H9 (cell line): ENCODE measurements at regions not wholly inside any gene's neighbourhood (a gene's known extent, or its start where the extent isn't known, plus 50 kb on each side); places are given as distances from the start of the nearest gene placed in this dataset.

Experiments
- DNase-seq: peaks from one replicate; pipeline ENCODE4 v3.0.0-alpha.2; 2017
- H2AFZ ChIP-seq: one replicate; pipeline ENCODE4 v1.6.1; 2013; ENCODE audit warnings: mild to moderate bottlenecking, low read length, control low read depth, moderate library complexity
- H2AK5ac ChIP-seq: 2 replicates; pipeline ENCODE4 v1.6.1; 2013; ENCODE audit warnings: low read length, control low read depth, mixed read lengths; ENCODE audit not compliant: insufficient read length
- H2BK120ac ChIP-seq: one replicate; pipeline ENCODE4 v1.6.1; 2013; ENCODE audit warnings: low read depth, mild to moderate bottlenecking, low read length, control low read depth, inconsistent platforms; ENCODE audit not compliant: poor library complexity, severe bottlenecking
- H2BK12ac ChIP-seq: 2 replicates; pipeline ENCODE4 v1.6.1; 2013; ENCODE audit warnings: low read length, control low read depth, mixed read lengths, low read depth; ENCODE audit not compliant: insufficient read length
- H2BK15ac ChIP-seq: 2 replicates; pipeline ENCODE4 v1.6.1; 2013; ENCODE audit warnings: low read depth, low read length, control low read depth
- H2BK20ac ChIP-seq: one replicate; pipeline ENCODE4 v1.6.1; 2013; ENCODE audit warnings: low read depth, mild to moderate bottlenecking, low read length, control low read depth, inconsistent platforms; ENCODE audit not compliant: poor library complexity, severe bottlenecking
- H2BK5ac ChIP-seq: 2 replicates; pipeline ENCODE4 v1.6.1; 2013; ENCODE audit warnings: low read length, control low read depth, mixed read lengths; ENCODE audit not compliant: insufficient read length
- H3K14ac ChIP-seq: 2 replicates; pipeline ENCODE4 v1.6.1; 2013; ENCODE audit warnings: low read length, control low read depth; ENCODE audit not compliant: insufficient read depth
- H3K18ac ChIP-seq: 2 replicates; pipeline ENCODE4 v1.6.1; 2013; ENCODE audit warnings: low read depth, mild to moderate bottlenecking, mixed read lengths, low read length, control low read depth; ENCODE audit not compliant: insufficient read length
- H3K23ac ChIP-seq: 2 replicates; pipeline ENCODE4 v1.6.1; 2013; ENCODE audit warnings: low read length, control low read depth, mixed read lengths, low read depth; ENCODE audit not compliant: insufficient read length
- H3K23me2 ChIP-seq: 2 replicates; pipeline ENCODE4 v1.6.1; 2013; ENCODE audit warnings: low read depth, mild to moderate bottlenecking, mixed read lengths, low read length, control low read depth; ENCODE audit not compliant: insufficient read length, poor library complexity, severe bottlenecking
- H3K27ac ChIP-seq: 2 replicates; pipeline ENCODE4 v1.5.1; 2013; ENCODE audit warnings: low read length, control low read depth, mixed read lengths, low read depth; ENCODE audit not compliant: insufficient read length
- H3K27me3 ChIP-seq: 2 replicates; pipeline ENCODE4 v1.6.1; 2013; ENCODE audit warnings: low read length, control low read depth, inconsistent platforms; ENCODE audit not compliant: insufficient read depth
- H3K4ac ChIP-seq: 2 replicates; pipeline ENCODE4 v1.6.1; 2013; ENCODE audit warnings: low read depth, mild to moderate bottlenecking, control low read depth, inconsistent platforms, low read length, moderate library complexity
- H3K4me1 ChIP-seq: 2 replicates; pipeline ENCODE4 v1.6.1; 2013; ENCODE audit warnings: low read length, control low read depth, inconsistent platforms; ENCODE audit not compliant: insufficient read depth
- H3K4me2 ChIP-seq: 2 replicates; pipeline ENCODE4 v1.6.1; 2013; ENCODE audit warnings: low read length, control low read depth, mixed read lengths; ENCODE audit not compliant: insufficient read length, insufficient read depth
- H3K56ac ChIP-seq: 2 replicates; pipeline ENCODE4 v1.6.1; 2013; ENCODE audit warnings: low read depth, mild to moderate bottlenecking, mixed read lengths, low read length, control low read depth; ENCODE audit not compliant: insufficient read length
- H3K79me1 ChIP-seq: 2 replicates; pipeline ENCODE4 v1.6.1; 2013; ENCODE audit warnings: low read depth, mild to moderate bottlenecking, moderate library complexity, low read length, control low read depth, inconsistent platforms; ENCODE audit not compliant: insufficient read depth, poor library complexity, severe bottlenecking
- H3K79me2 ChIP-seq: 2 replicates; pipeline ENCODE4 v1.6.1; 2013; ENCODE audit warnings: low read length, control low read depth, inconsistent platforms; ENCODE audit not compliant: insufficient read depth
- H3K9ac ChIP-seq: 2 replicates; pipeline ENCODE4 v1.6.1; 2013; ENCODE audit warnings: low read length, control low read depth, mixed read lengths; ENCODE audit not compliant: insufficient read length; ENCODE audit errors: extremely low read depth
- H3K9me3 ChIP-seq: one replicate; pipeline ENCODE4 v1.6.1; 2013; ENCODE audit warnings: low read depth, low read length, inconsistent platforms; ENCODE audit not compliant: control insufficient read depth
- H3T11ph ChIP-seq: one replicate; pipeline ENCODE4 v1.6.1; 2013; ENCODE audit warnings: mild to moderate bottlenecking, low read length, control low read depth, inconsistent platforms
- H4K20me1 ChIP-seq: one replicate; pipeline ENCODE4 v1.6.1; 2013; ENCODE audit not compliant: control insufficient read depth, insufficient read length, insufficient read depth
- H4K5ac ChIP-seq: 2 replicates; pipeline ENCODE4 v1.6.1; 2013; ENCODE audit warnings: low read depth, mild to moderate bottlenecking, mixed read lengths, low read length, control low read depth; ENCODE audit not compliant: insufficient read length
- H4K8ac ChIP-seq: replicated peaks from 2 replicates; pipeline ENCODE4 v1.6.1; 2013; ENCODE audit warnings: low read length, control low read depth, mixed read lengths, low read depth; ENCODE audit not compliant: insufficient read length
- H4K91ac ChIP-seq: 2 replicates; pipeline ENCODE4 v1.6.1; 2013; ENCODE audit warnings: low read depth, mild to moderate bottlenecking, moderate library complexity, mixed read lengths, low read length, control low read depth; ENCODE audit not compliant: insufficient read length
- H3K27ac Mint-ChIP-seq, 3 experiments: 2 replicates in 2 of 3; 3 replicates in 1 of 3; pipeline ENCODE4 v1.8.0; 2020 to 2021; ENCODE audit warnings: mixed read lengths in 3 of 3, mild to moderate bottlenecking in 1 of 3, moderate library complexity in 1 of 3
- H3K27me3 Mint-ChIP-seq: 2 replicates; pipeline ENCODE4 v1.8.0; 2021; ENCODE audit warnings: low read depth, mild to moderate bottlenecking, moderate library complexity, mixed read lengths
- H3K36me3 Mint-ChIP-seq, 3 experiments: 2 replicates in 2 of 3; 3 replicates in 1 of 3; pipeline ENCODE4 v1.8.0; 2020 to 2021; ENCODE audit warnings: low read depth in 3 of 3, mixed read lengths in 3 of 3; ENCODE audit not compliant: insufficient read depth in 1 of 3
- H3K4me1 Mint-ChIP-seq, 2 experiments: 2 replicates each; pipeline ENCODE4 v1.8.0; 2020; ENCODE audit warnings: mixed read lengths in 2 of 2
- H3K4me3 Mint-ChIP-seq, 2 experiments: 2 replicates in 1 of 2; 3 replicates in 1 of 2; pipeline ENCODE4 v1.8.0; 2020 to 2021; ENCODE audit warnings: mild to moderate bottlenecking in 2 of 2, mixed read lengths in 2 of 2, moderate library complexity in 1 of 2
- H3K9me3 Mint-ChIP-seq, 2 experiments: 2 replicates in 1 of 2; 3 replicates in 1 of 2; pipeline ENCODE4 v1.8.0; 2020; ENCODE audit warnings: mild to moderate bottlenecking in 2 of 2, mixed read lengths in 2 of 2, moderate library complexity in 1 of 2
- CTCF ChIP-seq: fragments of 200-600 bp; sonication (generic); conservative IDR thresholded peaks from 3 replicates; pipeline ENCODE4 v1.8.0; 2021; ENCODE audit warnings: antibody characterized with exemption, mild to moderate bottlenecking
- WGBS: extraction: QIAGEN DNeasy Blood & Tissue Kit; methylation state at CpG from one replicate; pipeline ENCODE4 v1.1.7; 2013; ENCODE audit warnings: missing lambda C conversion rate, low lambda C conversion rate, mixed read lengths; ENCODE audit not compliant: insufficient read length; ENCODE audit errors: extremely low coverage; 5-methylcytosine and 5-hydroxymethylcytosine counted together

GRCh38 chr1:8206391-8206790, 111.5 kb upstream of the SLC45A1 start:
- no CpG with 5 or more reads among the region's 7 CpGs for WGBS
- Histone ChIP-seq H2AFZ (no peak overlapping the region), H4K5ac (no peak overlapping the region), H3K4ac (no peak overlapping the region), H3K14ac (no peak overlapping the region), H2BK15ac (no peak overlapping the region), H2BK120ac (no peak overlapping the region), H3K79me2 (no peaks in the 10 kb centered on the region), H3K79me1 (no peaks in the 10 kb centered on the region), H4K8ac (no peak overlapping the region), H2BK20ac (no peak overlapping the region), H3K18ac (no peak overlapping the region), H4K20me1 (no peaks in the 10 kb centered on the region), H3K23ac (no peak overlapping the region), H3K56ac (no peak overlapping the region), H3K27me3 (no peaks in the 10 kb centered on the region), H3K9ac (no peak overlapping the region), H3K27ac (no peak overlapping the region), H3K4me1 (peaks cover 3% of the 10 kb centered on the region; the same call in 1 of the 2 replicates), H3K4me2 (no peak overlapping the region), H2BK12ac (no peak overlapping the region), H3T11ph (no peak overlapping the region), H3K9me3 (no peaks in the 10 kb centered on the region), H2AK5ac (no peak overlapping the region), H2BK5ac (no peak overlapping the region), H3K23me2 (no peaks in the 10 kb centered on the region), H4K91ac (no peak overlapping the region)
- DNase-seq = no peak
- peaks cover 2% of the 10 kb centered on the region for H3K27me3 Mint-ChIP-seq
- H3K36me3 Mint-ChIP-seq = no peaks in the 10 kb centered on the region
- TF ChIP-seq CTCF = no peak
- no peak overlapping the region for H3K4me3 Mint-ChIP-seq
- no peak overlapping the region for H3K27ac Mint-ChIP-seq
- H3K9me3 Mint-ChIP-seq = no peaks in the 10 kb centered on the region; a peak in 1 of 5 replicates
- peaks cover 23 to 26% of the 10 kb centered on the region in 2 experiments for H3K4me1 Mint-ChIP-seq
